GM21526 (cell line): ENCODE measurements at regions not wholly inside any gene's neighbourhood (a gene's known extent, or its start where the extent isn't known, plus 50 kb on each side); places are given as distances from the start of the nearest gene placed in this dataset.

ENCODE experiments used
- ATAC-seq: cut with Tn5 transposase; IDR thresholded peaks from one replicate; pipeline ENCODE4 v1.9.1; 2021; ENCODE audit warnings: moderate library complexity; ENCODE audit not compliant: unreplicated experiment, low FRiP score

- ATAC-seq = no peak
These were observed 284.3 kb upstream of the NR5A2 start for GRCh38 chr1:199743227-199743626.

GRCh38 chr1:199746666-199747384, 280.7 kb upstream of the NR5A2 start:
- no peak for ATAC-seq

- ATAC-seq = no peak
These were observed 279.5 kb upstream of the NR5A2 start for GRCh38 chr1:199747984-199748383.

GRCh38 chr1:199751506-199751905, 276.0 kb upstream of the NR5A2 start:
- ATAC-seq = no peak

DNA sequence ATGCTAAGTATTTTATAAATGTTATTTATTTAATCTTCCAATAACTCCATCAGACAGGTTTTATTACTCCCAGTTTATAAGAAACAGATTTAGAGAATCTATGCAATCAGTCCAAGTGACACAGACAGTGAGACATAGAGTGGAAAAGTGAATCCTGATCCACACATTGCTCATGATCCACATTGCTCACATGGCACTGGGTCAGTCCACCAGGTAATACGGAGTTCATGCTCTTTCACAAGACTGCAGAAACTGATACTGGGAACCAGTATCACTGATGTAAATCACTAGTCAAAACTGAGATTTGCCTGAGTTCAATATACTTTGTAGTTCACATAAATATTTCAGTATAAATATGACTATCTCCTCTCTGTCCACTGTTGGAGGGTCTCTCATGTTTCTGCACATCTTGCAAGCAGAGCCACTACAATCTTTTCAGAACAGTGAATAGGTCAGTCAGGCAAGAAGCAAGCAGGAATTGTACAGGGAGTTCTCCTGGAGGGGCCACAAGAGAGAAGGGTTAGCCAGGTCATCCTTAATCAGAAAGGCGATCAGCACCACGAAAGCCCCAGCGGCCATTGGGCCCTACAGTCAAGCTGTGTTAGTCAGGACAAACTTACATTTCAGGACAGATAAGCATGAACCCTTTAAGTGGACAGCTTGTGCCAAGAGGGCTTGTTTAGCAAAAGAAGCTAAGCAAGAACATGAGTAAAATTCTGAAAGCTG, 275.4 kb upstream of the NR5A2 start:
- no peak for ATAC-seq

GRCh38 chr1:199752688-199753027, 274.9 kb upstream of the NR5A2 start:
- no peak for ATAC-seq

GRCh38 chr1:199753513-199753912, 274.0 kb upstream of the NR5A2 start:
- ATAC-seq = no peak

- no peak for ATAC-seq
These were observed 271.4 kb upstream of the NR5A2 start for GRCh38 chr1:199756066-199756465.

DNA sequence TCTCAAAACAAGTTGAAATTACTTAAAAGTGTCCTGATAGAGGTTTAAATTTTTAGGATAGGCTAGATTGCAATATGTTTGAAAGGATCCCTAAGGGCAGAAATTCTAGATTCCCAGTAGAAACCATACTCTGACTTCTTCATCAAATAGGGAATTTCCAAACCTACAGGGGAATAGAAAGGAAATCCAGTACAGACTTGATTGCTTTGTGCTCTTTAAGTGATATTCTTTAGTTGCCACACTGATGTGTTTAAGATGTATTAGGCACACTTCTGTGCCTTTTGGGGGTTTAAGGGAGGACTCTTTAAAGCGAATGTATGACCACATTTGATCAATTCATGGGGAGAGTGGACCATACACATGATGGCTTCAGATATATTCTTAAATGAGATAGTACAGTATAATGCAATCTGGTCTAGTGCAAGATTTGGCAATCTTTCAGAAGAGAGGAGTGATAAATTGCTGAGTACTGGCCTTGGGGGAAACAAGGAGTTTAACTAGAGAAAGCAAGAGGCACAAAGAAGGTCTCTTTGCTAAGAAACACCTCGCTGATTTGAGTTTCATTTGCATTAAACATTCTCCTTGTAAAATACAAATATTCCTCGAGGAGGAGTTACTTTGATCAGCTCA, 268.8 kb upstream of the NR5A2 start:
- no peak for ATAC-seq

DNA sequence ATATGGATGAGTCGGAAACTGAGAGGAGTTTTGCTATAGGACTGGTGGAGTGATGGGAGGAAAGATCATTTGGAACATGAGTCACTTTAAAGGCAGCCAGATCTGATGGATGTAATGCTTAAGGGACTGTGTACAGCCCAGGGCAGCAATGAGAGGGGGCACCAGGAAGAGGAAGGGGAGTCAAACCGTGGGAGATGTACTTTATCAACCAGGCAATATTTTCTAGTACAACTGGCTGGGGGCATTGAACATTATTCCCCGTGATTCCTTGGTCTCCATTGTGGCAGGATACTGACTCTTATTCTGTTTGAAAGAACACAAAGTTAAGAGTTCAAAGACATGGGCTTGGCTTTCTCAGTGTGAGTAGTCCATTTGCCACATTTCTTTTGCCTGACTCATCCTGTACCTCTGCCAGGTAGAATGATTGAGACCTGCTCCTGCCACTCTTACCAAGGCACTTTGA, 268.2 kb upstream of the NR5A2 start:
- no peak for ATAC-seq

- ATAC-seq = no peak
These were observed 264.9 kb upstream of the NR5A2 start for GRCh38 chr1:199762572-199762971.

GRCh38 chr1:199766218-199766792, 261.2 kb upstream of the NR5A2 start:
- ATAC-seq = no peak

DNA sequence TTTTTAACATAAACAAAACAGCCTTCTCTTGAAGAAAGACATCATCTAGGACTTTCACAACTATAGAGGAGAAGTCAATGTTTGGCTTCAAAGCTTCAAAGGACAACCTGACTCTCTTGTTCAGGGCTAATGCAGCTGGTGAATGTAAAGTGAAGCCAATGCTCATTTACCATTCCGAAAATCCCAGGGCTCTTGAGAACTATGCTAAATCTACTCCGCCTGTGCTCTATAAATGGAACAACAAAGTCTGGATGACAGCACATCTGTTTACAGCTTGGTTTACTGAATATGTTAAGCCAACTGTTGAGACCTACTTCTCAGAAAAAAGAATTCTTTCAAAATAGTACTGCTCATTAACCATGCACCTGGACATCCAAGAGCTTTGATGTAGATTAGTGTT, 259.8 kb upstream of the NR5A2 start:
- ATAC-seq = no peak

- ATAC-seq = no peak
These were observed 252.9 kb upstream of the NR5A2 start for GRCh38 chr1:199774433-199775089.

GRCh38 chr1:199776768-199777497, 250.6 kb upstream of the NR5A2 start:
- ATAC-seq = no peak

GRCh38 chr1:199778324-199778955, 249.1 kb upstream of the NR5A2 start:
- ATAC-seq = no peak

DNA sequence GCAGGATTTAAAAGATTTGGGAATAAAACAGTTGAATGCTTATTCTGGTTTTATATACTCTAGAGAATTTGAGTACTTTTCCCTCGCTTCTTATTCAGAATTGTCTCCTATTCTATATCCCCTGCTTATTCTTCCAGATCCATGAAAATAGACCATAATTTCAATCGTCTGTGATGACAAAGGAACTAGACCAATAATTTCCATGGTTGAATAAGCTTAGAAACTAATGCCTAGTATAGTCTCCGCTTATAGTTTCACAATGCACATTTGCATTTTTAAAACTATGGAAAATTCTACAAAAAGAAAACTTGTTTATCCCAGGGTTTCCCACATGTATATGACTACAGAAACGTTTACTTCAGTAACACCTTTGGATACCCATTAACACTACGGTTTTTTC, 247.4 kb upstream of the NR5A2 start:
- ATAC-seq = no peak

DNA sequence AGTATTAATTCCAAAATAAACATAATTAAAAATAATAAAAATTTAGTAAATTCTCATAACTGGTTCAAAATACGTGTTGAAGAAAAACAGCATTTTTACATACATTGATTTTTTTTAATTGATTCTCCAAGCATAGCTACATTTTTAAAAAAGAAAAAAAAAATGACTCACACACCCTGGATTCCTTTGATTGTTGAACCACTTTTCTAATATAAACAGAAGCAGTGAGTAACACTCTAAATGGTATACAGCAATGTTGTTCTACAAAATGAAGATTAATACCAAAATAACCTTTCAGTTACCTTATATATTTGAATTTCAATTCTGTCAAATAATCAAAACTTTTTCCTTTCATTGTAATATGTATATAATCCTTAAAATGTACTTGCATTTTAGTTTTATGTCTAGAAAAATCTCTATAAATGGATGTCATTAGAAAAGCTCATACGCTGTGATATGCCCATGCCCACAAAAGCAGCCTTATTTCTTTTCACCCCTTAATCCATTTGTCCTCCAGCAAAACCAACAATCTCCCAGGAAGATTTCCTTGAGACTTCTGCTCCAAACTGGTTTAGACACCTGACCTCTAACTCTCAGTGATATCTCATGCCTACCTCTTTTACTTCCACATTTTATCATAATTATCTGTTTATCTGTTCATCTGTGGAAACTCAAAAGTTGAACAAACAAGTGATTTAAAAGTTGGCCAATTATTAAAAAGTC, 246.4 kb upstream of the NR5A2 start:
- ATAC-seq = no peak
